Activated naive CD8-positive, alpha-beta T cell treated with anti-CD3 and anti-CD28 coated beads, Interleukin-2, amount 50 U/mL, for 24 hours (primary cell): ENCODE measurements at regions not wholly inside any gene's neighbourhood (a gene's known extent, or its start where the extent isn't known, plus 50 kb on each side); places are given as distances from the start of the nearest gene placed in this dataset.
"Not testable (repeated sequence)": the region's sequence is repeated elsewhere in the genome, so short reads cannot be mapped to it uniquely, and the experiment has no call there.

Experiments used
- ATAC-seq: fragments of 150-1000 bp; cut with Tn5 transposase; one replicate; pipeline ENCODE4 v1.10.0; 2021
- DNase-seq: peaks from one replicate; pipeline ENCODE4 v3.0.0; 2021
- H3K27ac Mint-ChIP-seq: one replicate; pipeline ENCODE4 v1.8.0; 2021; ENCODE audit warnings: mild to moderate bottlenecking, mixed read lengths
- H3K27me3 Mint-ChIP-seq: one replicate; pipeline ENCODE4 v1.8.0; 2021; ENCODE audit warnings: mixed read lengths
- H3K36me3 Mint-ChIP-seq: one replicate; pipeline ENCODE4 v1.8.0; 2021; ENCODE audit warnings: low read depth, mixed read lengths
- H3K4me1 Mint-ChIP-seq: one replicate; pipeline ENCODE4 v1.8.0; 2021; ENCODE audit warnings: mixed read lengths
- H3K4me3 Mint-ChIP-seq: one replicate; pipeline ENCODE4 v1.8.0; 2021; ENCODE audit warnings: mild to moderate bottlenecking, moderate library complexity, mixed read lengths
- H3K9me3 Mint-ChIP-seq: one replicate; pipeline ENCODE4 v1.8.0; 2021; ENCODE audit warnings: mixed read lengths

GRCh38 chr1:58966917-58967740, 183.3 kb upstream of the JUN start:
- Mint-ChIP-seq H3K9me3 (no peaks in the 10 kb centered on the region), H3K27me3 (no peaks in the 10 kb centered on the region), H3K36me3 (no peaks in the 10 kb centered on the region), H3K4me1 (peaks cover 32% of the 10 kb centered on the region), H3K27ac (peak overlapping the region; percentile 54), H3K4me3 (no peak overlapping the region)
- ATAC-seq: no peak
- no peak for DNase-seq

DNA sequence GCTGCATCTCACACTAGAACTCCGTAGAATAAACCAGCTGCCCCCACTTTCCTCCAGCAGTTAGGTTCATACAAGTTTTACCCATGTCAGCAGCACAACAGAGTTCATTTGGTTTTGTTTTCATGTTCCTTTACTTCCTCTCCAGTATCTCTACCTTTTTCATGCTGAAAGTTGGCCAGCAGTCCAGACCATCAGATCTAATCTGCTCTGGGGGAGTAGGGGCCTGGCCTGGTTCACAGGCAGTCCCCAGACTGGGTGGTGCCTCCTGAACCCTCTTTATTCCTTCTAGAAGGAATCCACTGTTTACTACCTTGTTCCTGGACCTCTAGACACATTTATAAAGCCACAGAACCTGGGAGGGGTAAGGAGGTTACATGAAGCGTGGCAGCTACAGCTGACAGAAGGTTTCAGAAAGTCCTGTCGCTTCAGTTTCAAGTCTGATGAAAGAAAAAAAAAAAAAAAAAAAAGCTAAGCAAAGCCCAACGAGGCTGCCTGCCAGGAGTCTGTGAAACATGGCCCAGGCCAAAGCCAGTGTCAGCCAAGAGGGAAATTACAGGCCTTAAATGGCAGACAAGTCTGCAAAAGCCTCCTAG, 184.6 kb upstream of the JUN start:
- Mint-ChIP-seq H3K4me1 (peaks cover 32% of the 10 kb centered on the region), H3K27ac (peak overlapping the region; percentile 87), H3K36me3 (no peaks in the 10 kb centered on the region)

GRCh38 chr1:58969176-58969575, 185.3 kb upstream of the JUN start:
- not testable (repeated sequence) for H3K36me3 Mint-ChIP-seq, H3K27me3 Mint-ChIP-seq, DNase-seq, H3K4me3 Mint-ChIP-seq, H3K9me3 Mint-ChIP-seq, ATAC-seq, H3K27ac Mint-ChIP-seq
- H3K4me1 Mint-ChIP-seq: peaks cover 32% of the 10 kb centered on the region

More for the DNA sequence above, 184.6 kb upstream of the JUN start:
- DNase-seq (no peak), ATAC-seq (peak; percentile 38)
- Mint-ChIP-seq H3K9me3 (no peaks in the 10 kb centered on the region), H3K27me3 (no peaks in the 10 kb centered on the region), H3K4me3 (peak overlapping the region; percentile 16)

GRCh38 chr1:58971629-58972140, 187.8 kb upstream of the JUN start:
- peaks cover 24% of the 10 kb centered on the region for H3K4me1 Mint-ChIP-seq
- no peaks in the 10 kb centered on the region for H3K36me3 Mint-ChIP-seq
- no peak overlapping the region for H3K4me3 Mint-ChIP-seq
- no peaks in the 10 kb centered on the region for H3K9me3 Mint-ChIP-seq
- no peak for DNase-seq
- no peak for ATAC-seq
- H3K27me3 Mint-ChIP-seq: no peaks in the 10 kb centered on the region
- H3K27ac Mint-ChIP-seq: no peak overlapping the region

- H3K4me3 Mint-ChIP-seq: no peak overlapping the region
- no peak for DNase-seq
- H3K36me3 Mint-ChIP-seq: no peaks in the 10 kb centered on the region
- ATAC-seq: no peak
- no peaks in the 10 kb centered on the region for H3K27me3 Mint-ChIP-seq
- no peaks in the 10 kb centered on the region for H3K9me3 Mint-ChIP-seq
- peaks cover 7% of the 10 kb centered on the region for H3K4me1 Mint-ChIP-seq
- no peak overlapping the region for H3K27ac Mint-ChIP-seq
Measured at GRCh38 chr1:58975888-58976287, 192.0 kb upstream of the JUN start.

- Mint-ChIP-seq H3K36me3 (no peaks in the 10 kb centered on the region), H3K27me3 (no peaks in the 10 kb centered on the region), H3K9me3 (no peaks in the 10 kb centered on the region), H3K4me3 (no peak overlapping the region), H3K27ac (no peak overlapping the region), H3K4me1 (peaks cover 7% of the 10 kb centered on the region)
- ATAC-seq (no peak), DNase-seq (no peak)
Measured at GRCh38 chr1:58976294-58976693, 192.4 kb upstream of the JUN start.

DNA sequence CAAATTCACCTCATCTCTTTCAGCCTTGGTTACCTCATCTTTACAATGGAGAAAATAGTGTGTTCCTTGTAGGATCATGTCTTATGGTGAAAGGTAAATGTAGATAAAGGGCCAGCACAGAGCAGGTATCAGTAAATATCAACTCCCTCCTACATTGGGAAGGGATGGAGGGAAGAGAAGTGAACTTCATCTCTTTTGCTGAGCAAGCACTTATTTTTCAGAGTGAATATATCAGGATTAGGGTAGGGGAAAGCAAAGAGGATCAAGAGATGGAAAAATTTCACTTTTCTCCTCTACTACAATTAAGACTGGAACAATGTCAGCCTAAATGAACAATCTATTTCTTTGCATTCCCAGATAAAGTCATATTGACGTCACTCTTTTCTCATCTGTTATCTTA, 193.8 kb upstream of the JUN start:
- peaks cover 7% of the 10 kb centered on the region for H3K4me1 Mint-ChIP-seq
- no peaks in the 10 kb centered on the region for H3K27me3 Mint-ChIP-seq
- H3K9me3 Mint-ChIP-seq: no peaks in the 10 kb centered on the region
- no peak overlapping the region for H3K27ac Mint-ChIP-seq
- H3K36me3 Mint-ChIP-seq: no peaks in the 10 kb centered on the region
- no peak for DNase-seq
- no peak overlapping the region for H3K4me3 Mint-ChIP-seq
- ATAC-seq: no peak

DNA sequence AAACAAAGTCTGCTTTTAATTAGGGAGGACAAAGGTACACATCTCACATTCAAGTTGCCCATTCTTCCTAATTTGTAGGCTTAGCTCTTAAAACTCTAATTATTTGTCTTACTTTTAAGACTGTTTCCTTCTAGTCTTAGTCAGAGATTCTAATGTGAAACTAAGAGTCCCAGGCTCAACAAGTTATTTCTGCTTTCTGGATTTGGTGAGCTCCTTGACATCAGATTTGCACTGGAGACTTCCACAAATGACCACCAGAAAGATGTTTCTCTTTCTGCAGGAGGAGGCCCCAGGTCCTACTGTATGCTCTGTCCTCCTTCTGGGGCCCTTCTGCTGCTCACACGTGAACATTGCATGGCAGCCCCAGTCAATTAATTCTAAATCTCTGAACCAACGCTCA, 194.2 kb upstream of the JUN start:
- no peak overlapping the region for H3K27ac Mint-ChIP-seq
- H3K36me3 Mint-ChIP-seq: no peaks in the 10 kb centered on the region
- no peaks in the 10 kb centered on the region for H3K27me3 Mint-ChIP-seq
- ATAC-seq (no peak), DNase-seq (no peak)
- H3K4me3 Mint-ChIP-seq: no peak overlapping the region
- peaks cover 7% of the 10 kb centered on the region for H3K4me1 Mint-ChIP-seq
- H3K9me3 Mint-ChIP-seq: no peaks in the 10 kb centered on the region

GRCh38 chr1:58979086-58979485, 195.2 kb upstream of the JUN start:
- H3K9me3 Mint-ChIP-seq: no peaks in the 10 kb centered on the region
- H3K4me3 Mint-ChIP-seq: no peak overlapping the region
- H3K27ac Mint-ChIP-seq: no peak overlapping the region
- H3K4me1 Mint-ChIP-seq: peaks cover 7% of the 10 kb centered on the region
- no peaks in the 10 kb centered on the region for H3K27me3 Mint-ChIP-seq
- ATAC-seq (no peak), DNase-seq (no peak)
- H3K36me3 Mint-ChIP-seq: no peaks in the 10 kb centered on the region

DNA sequence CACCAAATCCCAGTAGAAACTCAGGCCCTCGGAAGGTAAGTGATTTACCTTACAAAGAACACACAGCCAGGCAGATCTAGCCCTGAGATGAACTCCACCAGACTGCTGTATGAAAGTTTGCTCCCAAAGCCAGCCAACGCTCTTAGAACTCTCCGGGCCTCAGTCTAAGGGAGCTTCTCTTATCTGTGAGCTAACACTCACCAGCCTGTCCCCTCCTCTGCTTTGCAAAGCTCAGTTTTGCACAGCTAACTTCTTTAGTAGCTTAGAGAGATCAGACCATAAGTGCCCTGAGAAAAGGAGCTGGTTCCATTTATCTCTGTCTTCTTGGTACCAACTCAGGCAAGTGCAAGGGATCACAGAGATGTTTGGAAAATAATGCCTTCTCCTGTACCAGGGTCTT, 195.8 kb upstream of the JUN start:
- DNase-seq (no peak), ATAC-seq (no peak)
- H3K27ac Mint-ChIP-seq: no peak overlapping the region
- H3K4me3 Mint-ChIP-seq: no peak overlapping the region
- H3K4me1 Mint-ChIP-seq: peaks cover 7% of the 10 kb centered on the region
- H3K9me3 Mint-ChIP-seq: no peaks in the 10 kb centered on the region
- H3K36me3 Mint-ChIP-seq: no peaks in the 10 kb centered on the region
- H3K27me3 Mint-ChIP-seq: no peaks in the 10 kb centered on the region

DNA sequence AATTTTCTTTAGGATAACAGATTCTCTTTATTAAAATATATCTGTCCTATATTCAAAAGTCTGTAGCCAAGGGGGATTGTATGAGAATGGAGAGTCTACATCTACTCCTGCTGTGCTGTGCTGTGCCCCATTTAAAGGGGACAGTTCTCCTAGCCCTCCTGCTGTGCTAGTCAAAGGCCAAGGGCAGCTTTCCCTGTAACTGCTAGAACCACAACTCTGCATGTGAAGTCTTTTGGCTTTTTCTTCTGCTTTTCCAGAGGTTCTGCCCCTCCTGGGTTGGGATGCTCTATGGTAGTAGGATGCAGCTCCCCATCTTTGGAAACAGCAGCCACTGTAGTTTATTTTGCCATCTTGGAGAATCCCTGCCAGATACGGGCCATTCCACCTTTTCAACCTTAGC, 197.5 kb upstream of the JUN start:
- no peak overlapping the region for H3K4me3 Mint-ChIP-seq
- no peaks in the 10 kb centered on the region for H3K27me3 Mint-ChIP-seq

DNA sequence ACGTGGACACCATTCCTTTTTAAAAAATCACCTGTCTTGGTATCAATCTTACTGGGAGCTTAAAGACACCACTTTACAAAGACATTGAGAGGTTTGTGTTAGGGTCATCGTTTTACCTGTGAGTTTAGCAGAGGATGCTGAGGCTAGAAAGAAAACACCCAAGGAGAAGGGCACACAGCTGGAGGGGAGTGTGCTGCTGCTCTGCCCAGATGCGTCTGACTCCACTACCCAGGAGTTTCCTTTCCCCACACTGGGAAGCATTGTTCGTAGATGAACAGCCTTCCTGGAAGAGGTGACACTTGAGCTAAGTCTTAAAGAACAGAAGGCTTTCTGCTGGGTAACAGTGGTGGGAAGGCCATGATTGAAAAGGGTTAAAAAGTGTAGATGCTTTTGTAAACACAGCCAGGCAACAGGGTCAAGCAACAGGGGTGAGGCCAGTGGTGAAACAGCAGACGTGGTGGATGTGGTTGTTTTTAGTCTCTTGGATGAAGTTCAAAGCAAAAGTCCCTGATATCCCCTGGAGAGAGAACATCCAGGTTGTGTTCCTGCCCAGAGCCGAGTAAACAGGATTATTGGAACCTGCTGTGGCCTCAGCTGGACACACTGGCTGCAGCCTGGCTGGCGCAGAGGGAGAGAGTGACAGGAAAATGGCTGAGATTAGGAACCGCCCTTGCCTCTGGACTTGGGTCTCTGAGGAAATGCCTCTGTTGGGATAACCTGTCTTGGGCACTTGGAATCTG, 198.6 kb upstream of the JUN start:
- H3K36me3 Mint-ChIP-seq: no peaks in the 10 kb centered on the region
- no peaks in the 10 kb centered on the region for H3K9me3 Mint-ChIP-seq
- no peak overlapping the region for H3K27ac Mint-ChIP-seq
- DNase-seq: no peak
- H3K27me3 Mint-ChIP-seq: no peaks in the 10 kb centered on the region
- no peak overlapping the region for H3K4me3 Mint-ChIP-seq
- peaks cover 10% of the 10 kb centered on the region for H3K4me1 Mint-ChIP-seq
- no peak for ATAC-seq

More for the DNA sequence above, 197.5 kb upstream of the JUN start:
- H3K36me3 Mint-ChIP-seq: no peaks in the 10 kb centered on the region
- no peaks in the 10 kb centered on the region for H3K9me3 Mint-ChIP-seq
- peaks cover 7% of the 10 kb centered on the region for H3K4me1 Mint-ChIP-seq
- no peak overlapping the region for H3K27ac Mint-ChIP-seq
- no peak for ATAC-seq
- no peak for DNase-seq

DNA sequence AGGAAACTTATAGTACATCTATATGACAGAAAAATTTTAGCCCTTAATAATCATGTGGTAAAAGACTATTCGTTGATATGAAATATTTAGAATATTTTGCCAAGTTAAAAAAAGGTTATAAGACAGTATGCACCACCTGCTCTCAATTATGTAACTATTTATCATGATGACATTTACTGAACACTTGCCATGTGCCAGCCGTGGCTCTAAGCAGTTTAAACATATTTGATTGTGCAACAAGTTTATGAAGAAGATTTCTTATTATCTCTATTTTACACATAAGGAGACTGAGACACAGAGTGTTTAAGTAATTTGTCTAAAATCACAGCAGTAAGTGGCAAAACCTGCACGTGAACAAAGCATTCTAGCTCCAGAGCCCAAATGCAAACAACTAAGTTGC, 199.3 kb upstream of the JUN start:
- Mint-ChIP-seq H3K27ac (no peak overlapping the region), H3K27me3 (no peaks in the 10 kb centered on the region), H3K36me3 (no peaks in the 10 kb centered on the region), H3K4me3 (no peak overlapping the region), H3K9me3 (no peaks in the 10 kb centered on the region), H3K4me1 (peaks cover 11% of the 10 kb centered on the region)
- DNase-seq (no peak), ATAC-seq (no peak)

- no peak for DNase-seq
- H3K27ac Mint-ChIP-seq: no peak overlapping the region
- H3K27me3 Mint-ChIP-seq: no peaks in the 10 kb centered on the region
- no peaks in the 10 kb centered on the region for H3K9me3 Mint-ChIP-seq
- peaks cover 8% of the 10 kb centered on the region for H3K4me1 Mint-ChIP-seq
- no peaks in the 10 kb centered on the region for H3K36me3 Mint-ChIP-seq
- ATAC-seq: no peak
- no peak overlapping the region for H3K4me3 Mint-ChIP-seq
Measured at GRCh38 chr1:58983633-58984245, 199.9 kb upstream of the JUN start.
